BJ (cell line): ENCODE measurements at regions not wholly inside any gene's neighbourhood (a gene's known extent, or its start where the extent isn't known, plus 50 kb on each side); places are given as distances from the start of the nearest gene placed in this dataset.

Experiments used
- CTCF ChIA-PET: fragments of 350-600 bp; formaldehyde crosslinking; extraction: SDS; loops from one replicate; lab custom pipeline; 2021; ENCODE audit warnings: antibody characterized with exemption, inconsistent platforms; lab: Yijun Ruan, JAX
- POLR2A ChIA-PET: fragments of 300-600 bp; sonication (Branson Sonifier 250); formaldehyde crosslinking; extraction: SDS; loops from one replicate; lab custom pipeline; 2021; ENCODE audit warnings: antibody characterized with exemption; lab: Charles Lee
- DNase-seq: peaks from one replicate; pipeline ENCODE4 v3.0.0-alpha.2; 2011; ENCODE audit warnings: low read depth
- H3K27me3 ChIP-seq: 2 replicates; pipeline ENCODE4 v1.6.0; 2011; ENCODE audit warnings: low read length; ENCODE audit not compliant: control insufficient read depth, insufficient read depth
- H3K36me3 ChIP-seq: 2 replicates; pipeline ENCODE4 v1.5.1; 2011; ENCODE audit warnings: low read length; ENCODE audit not compliant: control insufficient read depth, insufficient read depth
- H3K4me3 ChIP-seq: 2 replicates; pipeline ENCODE4 v1.5.1; 2011; ENCODE audit warnings: low read depth, mild to moderate bottlenecking, control low read depth, low read length
- TF ChIP-seq, protein P1 (sequence below): IDR thresholded peaks from 2 replicates; pipeline ENCODE4 v1.5.1; 2011; ENCODE audit warnings: low read depth, mild to moderate bottlenecking, control low read depth, inconsistent platforms, low read length, moderate library complexity; ENCODE audit not compliant: insufficient read depth

DNA sequence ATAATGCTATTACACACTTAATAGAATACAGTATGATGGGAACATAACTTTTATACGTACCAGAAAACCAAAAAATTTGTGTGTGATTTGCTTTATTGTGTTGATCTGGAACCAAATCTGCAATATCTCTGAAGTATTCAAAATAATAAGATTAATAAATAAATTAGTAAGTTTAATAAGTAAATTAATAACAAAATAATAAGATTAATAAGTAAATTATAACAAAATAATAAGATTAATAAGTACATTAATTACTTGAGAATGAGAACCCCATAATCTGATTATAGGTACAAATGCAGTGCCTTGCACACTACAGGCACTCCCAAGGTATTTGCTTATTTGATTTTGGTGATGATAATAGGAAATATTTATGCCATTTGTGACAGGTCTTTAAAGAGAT, 267.4 kb downstream of the ZNF326 start:
- no peak overlapping the region for H3K4me3 ChIP-seq
- TF ChIP-seq, protein P1, sequence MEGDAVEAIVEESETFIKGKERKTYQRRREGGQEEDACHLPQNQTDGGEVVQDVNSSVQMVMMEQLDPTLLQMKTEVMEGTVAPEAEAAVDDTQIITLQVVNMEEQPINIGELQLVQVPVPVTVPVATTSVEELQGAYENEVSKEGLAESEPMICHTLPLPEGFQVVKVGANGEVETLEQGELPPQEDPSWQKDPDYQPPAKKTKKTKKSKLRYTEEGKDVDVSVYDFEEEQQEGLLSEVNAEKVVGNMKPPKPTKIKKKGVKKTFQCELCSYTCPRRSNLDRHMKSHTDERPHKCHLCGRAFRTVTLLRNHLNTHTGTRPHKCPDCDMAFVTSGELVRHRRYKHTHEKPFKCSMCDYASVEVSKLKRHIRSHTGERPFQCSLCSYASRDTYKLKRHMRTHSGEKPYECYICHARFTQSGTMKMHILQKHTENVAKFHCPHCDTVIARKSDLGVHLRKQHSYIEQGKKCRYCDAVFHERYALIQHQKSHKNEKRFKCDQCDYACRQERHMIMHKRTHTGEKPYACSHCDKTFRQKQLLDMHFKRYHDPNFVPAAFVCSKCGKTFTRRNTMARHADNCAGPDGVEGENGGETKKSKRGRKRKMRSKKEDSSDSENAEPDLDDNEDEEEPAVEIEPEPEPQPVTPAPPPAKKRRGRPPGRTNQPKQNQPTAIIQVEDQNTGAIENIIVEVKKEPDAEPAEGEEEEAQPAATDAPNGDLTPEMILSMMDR, result no peak
- DNase-seq, result no peak
- POLR2A ChIA-PET, result no interaction called here
- CTCF ChIA-PET, result no interaction called here
- no peaks in the 10 kb centered on the region for H3K27me3 ChIP-seq
- no peaks in the 10 kb centered on the region for H3K36me3 ChIP-seq

DNA sequence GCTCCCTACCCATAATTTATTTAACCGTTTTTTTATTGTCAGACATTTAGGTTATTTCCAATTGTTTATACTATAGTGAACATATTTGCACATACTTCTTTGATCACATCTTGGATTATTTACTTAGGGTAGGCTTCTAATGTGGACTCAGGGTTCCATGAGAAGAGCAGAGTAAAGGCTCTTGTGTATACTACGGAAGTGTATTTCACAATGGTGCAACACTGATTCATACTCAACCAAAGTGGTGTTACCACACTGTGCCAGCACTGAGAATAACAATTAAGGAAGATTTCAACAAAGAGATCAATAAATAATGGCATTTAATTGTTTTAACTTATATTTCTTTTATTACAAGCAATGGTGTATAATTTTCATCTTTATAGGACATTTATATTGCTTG, 251.2 kb downstream of the ZNF326 start:
- no peaks in the 10 kb centered on the region for H3K27me3 ChIP-seq
- CTCF ChIA-PET, result no interaction called here
- POLR2A ChIA-PET, result no interaction called here
- TF ChIP-seq, protein P1, result no peak
- DNase-seq, result no peak
- H3K4me3 ChIP-seq, result no peak overlapping the region
- no peaks in the 10 kb centered on the region for H3K36me3 ChIP-seq

DNA sequence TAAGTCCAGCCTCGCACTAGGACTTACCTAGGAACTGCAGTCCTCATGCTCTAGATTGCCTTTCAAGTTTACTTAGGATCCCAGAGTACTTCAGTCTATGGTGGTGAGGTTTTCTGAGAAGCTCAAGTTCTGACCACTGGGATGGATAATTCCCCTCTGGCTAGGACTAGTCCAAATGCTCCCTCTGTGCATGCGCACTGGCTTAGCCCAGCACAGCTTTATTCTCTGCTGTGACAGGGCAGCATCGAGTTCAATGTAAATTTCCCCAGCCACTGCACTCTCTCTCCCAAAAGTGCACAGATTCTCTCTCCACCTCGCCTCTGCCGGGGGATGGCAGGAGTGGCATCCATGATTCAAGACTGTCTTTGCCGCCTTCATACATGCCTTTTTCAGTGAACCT, 241.6 kb downstream of the ZNF326 start:
- no peak overlapping the region for H3K4me3 ChIP-seq
- ChIA-PET POLR2A (no interaction called here), CTCF (no interaction called here)
- no peak for DNase-seq
- TF ChIP-seq, protein P1, result no peak
- H3K27me3 ChIP-seq, result no peaks in the 10 kb centered on the region
- H3K36me3 ChIP-seq, result no peaks in the 10 kb centered on the region

DNA sequence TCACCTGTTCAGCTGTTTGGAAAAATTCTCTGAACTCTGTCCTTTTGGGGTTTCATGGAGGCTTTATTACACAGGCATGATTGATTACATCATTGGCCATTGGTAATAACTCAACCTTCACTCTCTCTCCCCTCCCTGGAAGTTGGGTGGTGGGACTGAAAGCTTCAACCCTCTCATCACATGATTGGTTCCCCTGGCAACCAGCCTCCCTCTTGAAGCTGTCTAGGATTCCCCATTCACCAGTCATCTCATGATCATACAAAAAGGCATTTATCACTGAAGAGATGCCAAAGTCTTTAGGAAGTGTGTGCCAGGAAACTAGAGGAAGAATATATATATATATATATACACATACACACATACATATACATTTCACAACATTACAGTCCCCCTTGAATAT, 228.5 kb downstream of the ZNF326 start:
- POLR2A ChIA-PET, result no interaction called here
- no peak for DNase-seq
- no peaks in the 10 kb centered on the region for H3K36me3 ChIP-seq

DNA sequence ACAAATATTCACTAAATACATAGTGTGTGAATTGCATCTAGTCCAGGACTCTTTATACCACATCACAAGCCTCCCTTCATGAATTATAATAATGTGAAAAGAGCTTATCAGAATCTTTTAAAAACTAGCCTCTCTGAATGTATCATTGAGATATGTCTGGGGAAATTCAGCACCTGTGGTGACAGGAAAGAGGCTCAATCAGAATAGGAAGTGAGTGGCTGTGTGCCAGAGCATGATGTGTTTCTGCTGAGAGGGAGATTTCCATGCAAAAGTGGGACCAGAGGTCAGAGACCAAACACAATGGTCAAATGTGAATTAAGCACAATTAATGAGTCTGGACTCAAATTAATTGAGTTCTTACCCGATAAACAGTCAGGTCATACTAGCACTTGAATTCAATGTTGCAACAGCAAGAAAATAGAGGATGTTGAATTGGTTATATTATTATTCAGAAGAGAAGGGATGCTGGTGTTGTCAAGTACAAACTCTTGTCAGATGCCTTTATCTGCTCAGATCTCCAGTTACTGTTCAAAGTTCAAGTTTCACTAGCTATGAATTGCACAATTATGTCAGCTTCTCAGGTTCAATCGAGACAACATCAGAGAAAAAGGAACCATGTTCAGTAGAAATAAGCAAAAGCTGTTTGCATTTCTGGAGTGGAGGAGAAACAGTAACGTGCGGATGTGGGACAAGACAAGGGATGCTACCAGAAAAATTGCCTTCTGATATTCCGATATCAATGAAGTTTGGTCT, 226.2 kb downstream of the ZNF326 start:
- DNase-seq, result no peak
- TF ChIP-seq, protein P1, result no peak
- CTCF ChIA-PET, result no interaction called here
- POLR2A ChIA-PET, result no interaction called here
- H3K36me3 ChIP-seq, result no peaks in the 10 kb centered on the region
- H3K27me3 ChIP-seq, result no peaks in the 10 kb centered on the region
- no peak overlapping the region for H3K4me3 ChIP-seq

More for the DNA sequence above, 228.5 kb downstream of the ZNF326 start:
- CTCF ChIA-PET, result no interaction called here
- no peak overlapping the region for H3K4me3 ChIP-seq
- no peaks in the 10 kb centered on the region for H3K27me3 ChIP-seq
- TF ChIP-seq, protein P1, result no peak
